ENCODE measurements at regions not wholly inside any gene's neighbourhood (a gene's known extent, or its start where the extent isn't known, plus 50 kb on each side); places are given as distances from the start of the nearest gene placed in this dataset.

GRCh38 chr14:51780741-51781140 is 79.7 kb upstream of the GNG2 start:
- Histone ChIP-seq H3K4me3 (no peak overlapping the region), H3K9me3 (no peaks in the 10 kb centered on the region), H3K4me1 (no peaks in the 10 kb centered on the region), H3K27ac (no peak overlapping the region), H3K27me3 (no peaks in the 10 kb centered on the region), H3K36me3 (ENCODE audit: low read depth, missing control alignments) (no peaks in the 10 kb centered on the region)
- peak; percentile 27 for DNase-seq
- 45 to 49% methylated on average over 6 of the region's 6 CpGs for WGBS, 2 donors
- TF ChIP-seq CTCF (IDR thresholded peaks at IDR 0.05) (no peak), POLR2A (IDR thresholded peaks at IDR 0.05) (no peak)
- intact Hi-C loops (cut with DNase I; ENCODE audit: low total_unique reads) = no loop called here

- intact Hi-C loops (cut with DNase I; ENCODE audit: low total_unique reads) = no loop called here
- whole genome bisulfite sequencing, 2 donors = 51 to 66% methylated on average over 7 of the region's 7 CpGs
These were observed 79.0 kb upstream of the GNG2 start for GRCh38 chr14:51781381-51781780.

GRCh38 chr14:51782435-51782834 is 78.0 kb upstream of the GNG2 start:
- Histone ChIP-seq H3K36me3 (ENCODE audit: low read depth, missing control alignments) (no peaks in the 10 kb centered on the region), H3K4me3 (no peak overlapping the region), H3K9me3 (no peaks in the 10 kb centered on the region), H3K27me3 (no peaks in the 10 kb centered on the region), H3K27ac (no peak overlapping the region), H3K4me1 (no peaks in the 10 kb centered on the region)
- no peak for DNase-seq
- WGBS, 2 donors = 84 to 91% methylated on average over 4 of the region's 4 CpGs
- intact Hi-C loops (cut with DNase I; ENCODE audit: low total_unique reads) = no loop called here
- no peak for TF ChIP-seq CTCF (IDR thresholded peaks at IDR 0.05)

More at GRCh38 chr14:51781381-51781780, 79.0 kb upstream of the GNG2 start:
- H3K36me3 ChIP-seq (ENCODE audit: low read depth, missing control alignments) = no peaks in the 10 kb centered on the region
- H3K27ac ChIP-seq = no peak overlapping the region
- no peaks in the 10 kb centered on the region for H3K9me3 ChIP-seq
- no peaks in the 10 kb centered on the region for H3K27me3 ChIP-seq
- no peak overlapping the region for H3K4me3 ChIP-seq
- DNase-seq = no peak
- TF ChIP-seq POLR2A (IDR thresholded peaks at IDR 0.05) = no peak
- no peak for TF ChIP-seq CTCF (IDR thresholded peaks at IDR 0.05)
- no peaks in the 10 kb centered on the region for H3K4me1 ChIP-seq

- H3K27ac ChIP-seq = no peak overlapping the region
- 77 to 88% methylated on average over 4 of the region's 4 CpGs for WGBS, 2 donors
- intact Hi-C loops (cut with DNase I; ENCODE audit: low total_unique reads) = no loop called here
These were observed 76.6 kb upstream of the GNG2 start for GRCh38 chr14:51783765-51784164.

More at GRCh38 chr14:51783765-51784164, 76.6 kb upstream of the GNG2 start:
- H3K27me3 ChIP-seq = no peaks in the 10 kb centered on the region
- DNase-seq = no peak
- no peak overlapping the region for H3K4me3 ChIP-seq
- TF ChIP-seq POLR2A (IDR thresholded peaks at IDR 0.05) = no peak
- TF ChIP-seq CTCF (IDR thresholded peaks at IDR 0.05) = no peak
- no peaks in the 10 kb centered on the region for H3K9me3 ChIP-seq
- no peaks in the 10 kb centered on the region for H3K4me1 ChIP-seq
- no peaks in the 10 kb centered on the region for H3K36me3 ChIP-seq (ENCODE audit: low read depth, missing control alignments)

Data from testis (tissue), 2 donors.